NAMALWA (cell line): ENCODE measurements at regions not wholly inside any gene's neighbourhood (a gene's known extent, or its start where the extent isn't known, plus 50 kb on each side); places are given as distances from the start of the nearest gene placed in this dataset.

Experiments
- DNase-seq: peaks from one replicate; pipeline ENCODE4 v3.0.0-alpha.2; 2015; ENCODE audit warnings: low spot score

- DNase-seq = no peak
Observed at GRCh38 chr19:5235458-5236219, 105.0 kb downstream of the PTPRS start.

- no peak for DNase-seq
Observed at GRCh38 chr19:5234412-5234811, 106.2 kb downstream of the PTPRS start.

DNA sequence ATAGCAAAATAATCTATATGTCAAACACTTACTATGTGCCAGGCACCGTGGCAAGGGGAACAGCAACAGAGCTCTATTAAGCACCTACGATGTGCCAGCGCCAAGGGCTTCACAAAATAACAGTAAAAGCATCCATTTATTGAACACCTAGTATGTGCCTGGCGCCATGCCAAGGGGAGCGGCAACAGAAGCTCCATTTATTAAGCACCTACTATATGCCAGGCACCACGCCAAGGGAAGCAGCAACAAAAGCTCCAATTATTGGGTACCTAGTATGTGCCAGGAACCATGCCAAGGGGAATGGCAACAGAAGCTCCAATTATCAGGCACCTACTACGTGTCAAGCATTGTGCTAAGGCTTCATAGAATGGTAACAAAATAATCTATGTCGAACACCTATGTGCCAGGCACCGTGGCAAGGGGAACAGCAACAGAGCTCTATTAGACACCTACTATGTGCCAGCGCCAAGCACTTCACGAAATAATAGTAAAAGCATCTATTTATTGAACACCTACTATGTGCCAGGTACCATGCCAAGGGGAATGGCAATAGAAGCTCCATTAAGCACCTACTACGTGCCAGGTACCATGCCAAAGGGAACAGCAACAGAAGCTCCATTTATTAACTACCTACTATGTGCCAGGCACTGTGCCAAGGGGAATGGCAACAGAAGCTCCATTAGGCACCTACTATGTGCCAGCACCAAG lies 107.7 kb downstream of the PTPRS start:
- DNase-seq = no peak

GRCh38 chr19:5231857-5232678 lies 108.5 kb downstream of the PTPRS start:
- DNase-seq = peak; percentile 16

GRCh38 chr19:5230730-5231555 lies 109.7 kb downstream of the PTPRS start:
- DNase-seq = no peak

GRCh38 chr19:5229778-5230335 lies 110.8 kb downstream of the PTPRS start:
- DNase-seq = no peak

- DNase-seq = no peak
Observed at GRCh38 chr19:5228932-5229777, 111.5 kb downstream of the PTPRS start.

GRCh38 chr19:5228490-5228889 lies 112.1 kb downstream of the PTPRS start:
- no peak for DNase-seq

- peak; percentile 38 for DNase-seq
Observed at GRCh38 chr19:5225486-5226345, 114.9 kb downstream of the PTPRS start.

DNA sequence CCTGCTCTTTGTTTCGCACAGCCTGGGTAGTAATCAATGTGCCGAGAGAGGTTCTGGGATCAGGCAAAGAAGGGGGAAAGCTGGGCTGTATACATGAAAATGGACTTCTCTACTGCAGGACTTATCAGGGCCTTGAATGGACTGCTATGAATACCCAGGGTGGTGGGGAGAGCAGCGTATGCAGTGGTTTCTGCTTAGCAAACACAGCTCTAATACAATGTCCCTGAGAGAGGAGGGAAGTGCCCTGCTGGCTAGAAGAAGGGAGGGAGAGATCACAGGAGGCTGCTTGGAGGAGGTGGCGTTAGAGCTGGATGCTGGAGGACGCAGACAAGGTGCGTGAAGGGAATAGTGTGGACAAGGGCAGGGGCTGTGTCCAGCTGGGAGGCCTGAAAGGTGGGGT lies 116.1 kb downstream of the PTPRS start:
- DNase-seq = no peak

DNA sequence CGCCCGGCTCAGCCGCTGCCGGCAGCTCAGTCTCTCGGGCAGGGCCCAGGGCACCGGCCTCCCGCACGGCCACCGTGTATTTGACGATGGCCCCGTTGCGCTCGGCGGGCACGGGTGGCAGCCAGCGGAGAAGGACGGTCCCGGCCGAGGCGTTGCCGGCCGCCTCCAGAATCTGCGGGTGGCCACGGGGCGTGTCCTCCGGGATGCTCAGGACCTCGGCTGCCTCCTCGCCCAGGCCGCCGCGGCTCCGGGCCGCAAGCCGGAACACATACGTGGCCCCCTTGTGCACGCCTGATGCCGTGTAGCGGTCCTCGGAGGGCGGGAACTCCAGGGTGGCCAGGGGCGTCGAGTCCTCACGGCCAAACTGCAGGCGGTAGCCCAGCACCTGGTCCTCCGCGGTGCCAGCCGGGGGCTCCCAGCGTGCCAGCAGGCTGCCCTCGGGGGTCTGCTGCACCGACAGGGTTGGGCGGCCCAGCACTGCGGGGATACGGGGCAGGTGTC lies 117.7 kb downstream of the PTPRS start:
- DNase-seq = no peak

GRCh38 chr19:5222178-5222577 lies 118.4 kb downstream of the PTPRS start:
- DNase-seq = no peak

- no peak for DNase-seq
Observed at GRCh38 chr19:5220866-5221265, 119.7 kb downstream of the PTPRS start.

GRCh38 chr19:5220361-5220760 lies 120.3 kb downstream of the PTPRS start:
- DNase-seq = no peak

- no peak for DNase-seq
Observed at GRCh38 chr19:5219551-5220304, 120.9 kb downstream of the PTPRS start.

DNA sequence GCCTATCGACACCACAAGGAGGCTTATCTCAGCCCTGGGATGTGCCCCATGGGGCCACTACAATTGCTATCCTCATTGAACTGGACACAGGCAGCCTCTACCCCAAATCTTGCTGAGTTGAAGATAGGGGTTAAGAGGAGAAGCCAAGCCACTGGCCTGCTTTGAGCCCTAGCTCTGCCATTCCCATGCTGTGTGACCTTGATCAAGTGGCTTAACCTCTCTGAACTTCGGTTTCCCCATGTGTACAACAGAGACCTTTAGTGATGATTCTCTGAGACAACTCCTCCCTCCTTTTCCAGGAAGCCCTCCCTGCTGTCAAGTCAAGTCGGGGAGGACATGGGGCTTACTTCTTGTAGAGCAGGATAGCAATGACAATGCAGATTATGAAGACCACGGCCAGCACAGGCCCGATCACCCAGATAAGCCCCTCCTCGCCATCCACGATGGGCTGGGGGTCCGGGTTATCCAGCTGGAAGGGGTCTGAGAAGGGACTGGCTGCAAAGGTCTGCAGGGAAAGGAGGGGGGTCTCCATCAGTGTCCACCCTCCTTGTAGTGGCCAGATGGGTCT lies 121.6 kb downstream of the PTPRS start:
- no peak for DNase-seq

- no peak for DNase-seq
Observed at GRCh38 chr19:5218255-5218855, 122.3 kb downstream of the PTPRS start.

GRCh38 chr19:5217171-5217570 lies 123.4 kb downstream of the PTPRS start:
- DNase-seq = no peak
